GM18502 (cell line): ENCODE measurements at regions not wholly inside any gene's neighbourhood (a gene's known extent, or its start where the extent isn't known, plus 50 kb on each side); places are given as distances from the start of the nearest gene placed in this dataset.

Experiments
- ATAC-seq: cut with Tn5 transposase; IDR thresholded peaks from one replicate; pipeline ENCODE4 v1.9.1; 2021; ENCODE audit warnings: mild to moderate bottlenecking; ENCODE audit not compliant: unreplicated experiment, poor library complexity

- ATAC-seq: peak; percentile 89
Observed at GRCh38 chr6:99091985-99092384, 144.2 kb upstream of the FBXL4 start.

- no peak for ATAC-seq
Observed at GRCh38 chr6:99080191-99080590, 132.4 kb upstream of the FBXL4 start.

DNA sequence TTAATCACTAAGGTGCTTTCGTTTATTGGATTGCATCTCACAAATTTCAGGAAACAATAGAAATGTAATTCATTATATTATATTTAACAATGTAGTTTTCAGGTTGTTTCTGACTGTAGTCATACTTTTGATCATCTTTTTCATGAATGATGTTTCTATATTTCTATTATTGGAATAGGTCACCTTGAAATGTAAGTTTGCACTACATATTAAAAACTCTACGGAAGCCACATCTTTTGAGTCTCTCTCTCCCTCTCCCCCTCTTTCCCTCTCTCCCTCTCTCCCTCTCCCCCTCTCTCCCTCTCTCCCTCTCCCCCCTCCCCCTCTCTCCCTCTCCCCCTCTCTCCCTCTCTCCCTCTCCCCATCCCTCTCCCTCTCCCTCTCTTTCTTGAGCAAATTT lies 131.3 kb upstream of the FBXL4 start:
- ATAC-seq: no peak

DNA sequence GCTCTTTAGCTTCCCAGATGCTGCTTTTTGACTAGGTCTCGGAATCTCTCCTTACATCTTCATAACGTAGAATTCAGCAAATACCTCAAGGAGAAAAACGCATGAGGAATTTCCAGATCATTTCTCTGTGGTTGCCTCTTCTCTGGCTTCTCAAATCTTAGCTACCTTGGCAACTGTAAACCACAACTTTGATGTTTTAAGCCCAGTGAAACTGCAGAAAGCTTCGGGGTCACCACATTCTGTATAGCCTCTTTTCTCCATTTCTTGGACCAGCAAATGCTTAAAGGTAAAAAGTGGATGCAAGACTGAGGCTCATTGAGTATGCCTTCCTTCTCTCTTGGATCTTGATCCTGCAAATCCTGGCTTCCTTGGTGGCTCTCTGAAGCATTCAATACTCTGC lies 125.5 kb upstream of the FBXL4 start:
- ATAC-seq: no peak

- no peak for ATAC-seq
Observed at GRCh38 chr6:99066044-99066443, 118.3 kb upstream of the FBXL4 start.

DNA sequence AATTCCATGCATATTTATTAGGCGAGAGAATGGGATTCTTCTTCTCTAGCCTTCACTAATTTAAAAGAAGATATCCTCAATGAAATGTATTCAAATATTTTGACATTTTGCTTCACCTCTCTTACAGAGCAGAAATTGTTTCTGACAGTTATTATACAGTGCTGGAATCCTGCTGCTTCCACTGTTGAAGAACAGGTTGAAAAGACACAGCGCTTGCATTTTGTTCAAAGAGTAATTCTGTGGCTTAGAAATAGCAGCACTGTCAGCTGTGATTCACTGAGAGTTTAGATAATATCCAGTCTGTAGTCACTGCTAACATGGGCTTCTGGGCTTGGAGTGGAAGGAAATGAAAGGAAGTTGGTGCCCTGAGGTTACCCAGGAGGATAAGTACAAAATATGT lies 117.1 kb upstream of the FBXL4 start:
- ATAC-seq: no peak

DNA sequence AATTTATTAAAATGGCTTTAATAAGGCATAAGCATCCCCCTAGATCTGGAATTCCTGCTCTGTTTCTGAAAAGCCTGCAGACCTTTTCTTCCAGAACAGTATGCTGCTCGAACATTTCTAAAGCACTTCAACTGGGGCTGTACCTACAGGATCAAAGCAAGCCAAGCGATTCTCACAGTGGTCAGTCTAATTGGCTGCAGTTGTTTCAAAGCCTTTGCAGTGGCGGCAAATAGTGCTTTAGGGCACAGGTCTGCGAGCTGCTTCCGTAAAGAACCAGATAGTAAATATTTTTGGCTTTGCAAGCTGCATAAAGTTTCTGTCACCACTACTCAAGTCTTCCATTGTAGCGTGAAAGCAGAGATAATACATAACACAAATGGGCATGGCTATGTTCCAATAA lies 88.9 kb upstream of the FBXL4 start:
- no peak for ATAC-seq

- ATAC-seq: no peak
Observed at GRCh38 chr6:99032396-99032795, 84.7 kb upstream of the FBXL4 start.

- no peak for ATAC-seq
Observed at GRCh38 chr6:99031957-99032356, 84.2 kb upstream of the FBXL4 start.

DNA sequence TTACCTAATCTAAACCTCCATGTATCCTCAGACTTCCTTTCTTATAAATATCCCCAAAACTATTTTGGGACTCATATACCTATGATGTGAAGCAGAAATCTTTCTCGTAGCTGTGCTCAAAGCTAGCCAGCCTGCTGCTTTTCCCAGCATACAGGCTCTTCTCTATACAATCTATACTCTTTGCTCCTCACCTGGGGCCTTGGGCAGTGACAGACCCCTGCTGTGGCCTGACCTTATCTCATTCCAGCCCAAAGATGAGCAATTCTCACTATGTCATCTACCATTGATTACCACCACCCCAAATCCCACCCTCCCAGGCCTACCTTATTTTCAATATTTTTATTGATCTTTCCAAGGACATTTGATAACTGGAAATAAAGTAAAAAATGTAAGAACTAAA lies 83.2 kb upstream of the FBXL4 start:
- ATAC-seq: no peak

- no peak for ATAC-seq
Observed at GRCh38 chr6:99026135-99026534, 78.4 kb upstream of the FBXL4 start.

DNA sequence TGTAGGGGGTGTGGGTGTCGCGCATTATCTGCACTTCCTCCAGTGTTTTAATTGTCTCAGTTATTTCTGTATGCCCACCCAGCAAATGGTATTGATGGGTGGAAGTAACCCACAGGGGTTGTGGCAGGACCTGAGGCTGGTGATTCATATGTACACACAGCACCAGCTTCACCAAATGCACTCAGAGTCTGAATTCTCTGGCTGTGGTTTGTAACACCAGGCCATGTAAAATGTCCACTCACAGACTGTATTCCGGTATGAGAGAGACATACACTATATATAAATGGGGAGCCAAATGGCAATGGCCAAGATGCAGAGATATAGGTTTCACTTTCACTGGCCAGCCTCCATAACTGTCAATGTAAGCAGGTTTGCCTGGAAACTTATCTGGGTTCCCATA lies 76.3 kb upstream of the FBXL4 start:
- ATAC-seq: no peak

DNA sequence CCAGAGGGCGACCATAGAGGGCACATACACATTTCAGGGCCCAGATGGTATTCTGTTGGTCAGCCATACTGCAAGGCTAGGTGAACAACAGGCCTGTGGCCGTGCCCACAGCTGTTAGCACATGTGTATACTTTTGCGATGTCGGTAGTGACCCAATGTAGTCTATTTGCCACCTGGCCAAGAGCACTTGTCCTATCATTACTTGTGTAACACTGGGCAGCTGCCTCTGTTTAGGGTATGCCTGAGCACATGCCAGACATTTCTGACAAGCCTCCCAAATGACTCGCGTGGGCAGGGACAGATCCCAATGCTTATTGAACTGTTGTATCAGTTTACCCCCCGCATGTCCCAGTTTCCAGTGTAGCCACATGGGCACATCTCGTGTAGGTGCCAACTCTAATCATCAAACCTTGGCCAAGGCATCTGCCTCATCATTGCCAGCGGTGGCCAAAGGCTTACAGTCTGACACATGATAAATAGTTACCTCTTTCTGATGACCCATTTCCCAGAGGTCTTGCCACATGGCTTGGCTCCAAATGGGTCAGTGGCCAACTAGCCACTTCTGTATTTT lies 74.4 kb upstream of the FBXL4 start:
- ATAC-seq: no peak

GRCh38 chr6:99019381-99019780 lies 71.6 kb upstream of the FBXL4 start:
- ATAC-seq: no peak

DNA sequence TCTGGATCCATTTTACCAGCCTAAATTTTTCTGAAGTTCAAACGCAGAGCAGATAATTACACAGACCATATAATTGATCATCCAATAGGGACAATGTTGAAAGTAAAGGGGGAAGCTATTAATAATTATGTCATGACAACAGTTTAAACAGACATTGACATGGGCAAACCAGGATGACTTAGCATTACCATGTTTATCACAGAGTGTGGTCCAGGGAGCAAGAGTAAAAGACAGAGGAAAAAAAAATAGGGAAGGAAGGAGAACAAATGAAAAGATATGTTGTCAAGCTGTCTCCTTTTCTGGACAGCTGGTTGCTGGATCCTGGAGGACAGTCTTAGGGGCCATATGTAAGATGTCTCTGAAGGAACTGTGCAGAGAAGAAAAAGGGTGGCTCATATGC lies 69.4 kb upstream of the FBXL4 start:
- ATAC-seq: no peak

DNA sequence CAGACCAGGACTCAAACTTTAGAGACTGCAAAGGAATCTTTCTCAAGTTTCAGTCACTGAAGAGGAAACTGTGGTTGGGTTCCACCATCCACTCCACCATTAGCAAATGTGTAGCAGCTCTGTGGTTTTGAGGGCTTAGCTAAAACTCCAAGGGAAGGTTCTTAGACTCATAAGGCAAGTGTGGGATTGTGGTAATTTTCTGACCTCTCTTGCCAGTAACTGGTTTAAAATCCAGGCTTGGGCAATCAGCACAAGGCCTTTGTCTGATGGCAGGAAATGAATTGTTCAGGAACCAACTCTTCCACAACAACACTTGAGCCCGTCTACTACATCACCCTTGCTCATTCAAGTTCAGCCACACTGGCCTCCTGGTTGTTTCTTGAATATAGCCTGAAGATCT lies 68.6 kb upstream of the FBXL4 start:
- ATAC-seq: peak; percentile 65

DNA sequence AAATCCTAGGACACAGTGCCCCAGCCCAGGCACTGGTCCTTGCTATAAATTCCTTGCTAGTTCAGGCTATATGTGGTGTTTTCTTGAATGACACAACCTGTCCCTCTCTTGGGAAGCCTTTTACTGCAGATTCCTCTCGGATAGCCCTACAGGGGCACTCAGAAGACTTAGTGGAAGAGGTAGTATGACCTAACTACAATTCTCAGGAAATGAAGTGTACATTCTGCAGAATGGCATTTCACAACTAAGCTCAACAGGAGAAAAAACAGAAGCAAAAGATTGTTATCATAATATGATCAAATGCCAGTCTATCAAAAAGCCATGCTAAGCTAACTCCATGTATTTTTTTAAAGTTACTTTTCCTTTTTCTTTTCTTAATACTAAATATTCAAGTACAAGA lies 66.3 kb upstream of the FBXL4 start:
- ATAC-seq: no peak

- ATAC-seq: no peak
Observed at GRCh38 chr6:99013661-99014060, 65.9 kb upstream of the FBXL4 start.

GRCh38 chr6:99013145-99013544 lies 65.4 kb upstream of the FBXL4 start:
- no peak for ATAC-seq

GRCh38 chr6:99011151-99011550 lies 63.4 kb upstream of the FBXL4 start:
- ATAC-seq: no peak

- ATAC-seq: no peak
Observed at GRCh38 chr6:99002831-99003230, 55.1 kb upstream of the FBXL4 start.

GRCh38 chr6:98998103-98998502 lies 50.4 kb upstream of the FBXL4 start:
- ATAC-seq: no peak
